ENCODE measurements at regions not wholly inside any gene's neighbourhood (a gene's known extent, or its start where the extent isn't known, plus 50 kb on each side); places are given as distances from the start of the nearest gene placed in this dataset.
"Not testable (repeated sequence)": the region's sequence is repeated elsewhere in the genome, so short reads cannot be mapped to it uniquely, and the experiment has no call there.

DNA sequence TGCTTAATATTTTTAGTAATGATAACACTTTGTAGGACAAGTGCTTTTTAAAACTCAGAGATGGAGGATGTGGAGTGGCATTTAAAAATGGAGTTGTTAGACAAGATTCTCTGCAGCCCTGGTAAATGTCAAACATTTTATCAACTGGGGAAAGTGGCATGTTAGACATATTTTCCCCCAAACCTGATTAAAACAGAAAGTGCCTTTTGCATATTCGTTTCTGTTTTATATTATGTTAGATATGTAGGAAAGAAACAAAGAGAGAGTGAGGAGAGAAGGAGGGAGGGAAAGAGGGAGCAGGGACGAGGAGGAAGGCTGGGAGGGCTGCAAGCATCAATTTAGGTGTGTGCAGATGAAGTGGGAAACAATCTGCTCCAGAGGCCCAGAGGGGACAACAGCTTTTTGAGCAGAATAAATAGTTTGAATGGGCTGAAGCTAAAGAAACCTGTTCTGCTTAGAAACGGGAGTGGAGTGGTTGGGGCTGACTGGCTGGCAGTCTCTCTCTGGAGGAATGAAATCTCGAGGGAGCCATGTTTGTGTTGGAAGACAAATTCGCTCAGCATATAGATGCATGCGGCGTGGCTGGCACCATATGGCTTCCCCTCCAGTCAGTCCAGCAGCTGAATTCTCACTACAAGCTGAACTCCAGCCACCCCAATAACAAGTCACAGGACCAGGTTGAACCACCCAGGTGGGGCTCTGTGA, 502.2 kb downstream of the AJAP1 start:
- no peak for DNase-seq

DNA sequence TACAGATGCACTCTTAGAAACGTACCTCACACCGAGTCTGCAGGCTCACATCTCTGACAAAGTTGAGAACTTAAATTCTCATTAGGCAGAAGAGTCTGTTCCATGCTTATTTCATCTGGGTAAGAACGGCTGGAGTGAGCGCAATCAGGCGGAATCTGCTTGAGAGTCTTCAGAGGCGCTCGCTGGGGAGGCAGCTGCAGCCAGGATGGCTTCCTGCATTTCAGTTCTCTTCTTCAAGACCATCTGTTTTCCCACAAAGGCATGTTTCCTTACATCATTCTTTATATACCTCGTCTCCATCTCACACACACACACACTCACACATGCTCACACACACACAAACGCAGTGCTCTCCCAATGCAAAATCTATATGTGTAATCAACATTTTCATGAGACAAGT, 497.1 kb downstream of the AJAP1 start:
- DNase-seq: no peak

DNA sequence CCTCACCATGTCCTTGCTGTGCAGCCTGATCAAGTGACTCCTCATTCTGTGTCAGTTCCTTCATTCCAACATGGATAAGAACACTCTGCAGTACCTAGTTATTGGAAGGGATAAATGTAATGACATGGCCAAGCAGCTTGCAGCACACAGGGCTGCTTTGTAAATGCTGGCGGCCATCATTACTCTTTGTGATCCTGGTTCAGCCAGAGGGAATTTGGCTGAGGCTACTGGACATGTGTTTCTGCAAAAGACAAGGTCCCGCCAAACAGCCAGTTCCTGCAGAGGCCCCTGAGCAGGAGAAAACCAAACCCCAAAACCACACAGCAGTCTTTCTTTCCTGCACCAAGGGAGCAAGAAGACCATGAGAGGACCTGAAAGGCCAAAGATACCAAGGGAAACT, 495.8 kb downstream of the AJAP1 start:
- no peak for DNase-seq

DNA sequence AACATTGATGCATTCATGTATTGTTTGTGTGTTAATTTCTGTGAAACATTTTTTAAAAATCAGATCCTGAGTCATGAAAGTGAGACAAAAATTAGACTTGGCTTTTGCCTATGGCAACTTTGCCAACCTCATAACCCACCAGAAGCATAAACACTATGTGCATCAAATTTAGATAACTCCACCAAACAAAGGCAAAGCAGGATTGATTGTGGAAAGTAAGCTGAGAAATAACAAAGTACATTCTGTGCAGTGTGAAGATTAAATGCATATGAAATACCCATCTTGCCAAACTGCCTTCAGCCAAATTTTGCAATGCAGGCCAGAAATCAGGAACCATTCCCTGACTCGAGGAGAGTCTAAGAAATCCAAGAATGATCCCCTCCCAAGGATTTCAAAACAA, 493.4 kb downstream of the AJAP1 start:
- no peak for DNase-seq

DNA sequence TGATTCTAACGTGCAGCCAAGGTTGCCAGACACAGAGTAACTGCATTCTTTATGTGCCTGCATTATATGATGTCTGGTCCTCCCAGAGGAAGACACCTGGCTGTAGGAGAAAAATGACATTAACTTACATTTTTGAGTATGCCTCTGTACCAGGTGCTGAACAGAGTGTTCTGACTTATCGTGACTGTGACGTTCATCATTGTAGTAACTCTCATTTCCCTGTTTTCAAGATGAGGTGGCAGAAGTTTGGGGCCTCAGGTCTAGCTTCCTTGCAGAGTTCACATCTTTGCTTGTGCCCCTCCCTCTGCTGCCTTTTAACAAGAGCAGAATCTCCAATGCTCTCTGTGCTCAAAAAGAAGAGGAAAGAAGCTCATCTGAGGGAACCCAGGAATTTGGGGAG, 488.0 kb downstream of the AJAP1 start:
- no peak for DNase-seq

DNA sequence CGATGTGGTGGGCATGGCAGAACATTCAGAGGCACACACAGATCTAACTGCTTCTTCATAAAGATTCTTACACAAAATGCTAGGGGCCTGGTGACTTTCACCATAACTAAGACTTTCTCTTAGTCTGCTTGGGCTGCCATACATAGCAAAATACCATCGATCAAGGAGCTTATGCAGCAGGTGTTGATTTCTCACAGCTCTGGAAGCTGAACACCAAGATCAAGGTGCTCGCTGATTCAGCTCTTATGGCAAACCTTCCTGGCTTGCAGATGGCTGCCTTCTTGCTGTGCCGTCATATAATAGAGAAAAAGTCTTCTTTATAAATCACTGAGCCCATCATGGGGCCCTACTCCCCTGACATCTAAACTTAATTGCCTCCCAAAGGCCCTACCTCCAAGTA, 487.3 kb downstream of the AJAP1 start:
- no peak for DNase-seq

DNA sequence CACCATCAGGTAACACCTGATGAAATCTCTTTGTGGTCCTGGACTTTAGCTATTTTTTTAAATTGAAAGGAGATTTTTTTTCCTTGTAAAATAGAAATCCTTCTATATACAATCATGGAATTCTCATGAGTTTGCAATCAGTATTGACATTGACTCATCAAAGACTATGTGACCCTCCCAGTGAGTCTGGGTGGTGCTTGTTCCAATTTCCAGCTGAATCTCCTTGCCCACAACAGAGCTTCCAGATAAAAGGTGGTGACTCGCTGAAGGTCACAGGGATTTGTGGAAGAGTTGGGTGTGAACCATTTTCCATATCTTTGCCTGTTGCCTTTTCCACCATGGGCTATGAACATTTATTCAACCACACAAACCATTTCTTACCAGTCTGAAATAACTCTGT, 486.6 kb downstream of the AJAP1 start:
- no peak for DNase-seq

DNA sequence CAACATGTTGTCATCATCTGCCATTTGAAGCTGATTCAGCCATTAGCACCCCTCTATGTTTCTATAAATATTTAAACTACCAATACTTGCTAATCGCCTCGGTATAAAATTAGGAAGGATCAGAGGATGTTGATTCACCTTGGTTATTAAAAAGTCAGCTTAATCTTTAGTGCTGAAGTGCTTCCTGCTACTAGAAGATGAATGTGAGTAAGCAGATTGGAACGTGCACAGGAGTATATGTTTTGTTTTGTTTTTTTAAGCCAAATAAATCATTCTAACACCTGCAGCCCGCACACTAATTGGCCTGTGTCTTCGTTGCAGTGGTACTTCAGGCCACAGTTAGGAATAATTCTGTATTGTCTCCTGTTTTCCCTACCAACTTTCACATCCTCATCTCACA, 485.7 kb downstream of the AJAP1 start:
- no peak for DNase-seq

DNA sequence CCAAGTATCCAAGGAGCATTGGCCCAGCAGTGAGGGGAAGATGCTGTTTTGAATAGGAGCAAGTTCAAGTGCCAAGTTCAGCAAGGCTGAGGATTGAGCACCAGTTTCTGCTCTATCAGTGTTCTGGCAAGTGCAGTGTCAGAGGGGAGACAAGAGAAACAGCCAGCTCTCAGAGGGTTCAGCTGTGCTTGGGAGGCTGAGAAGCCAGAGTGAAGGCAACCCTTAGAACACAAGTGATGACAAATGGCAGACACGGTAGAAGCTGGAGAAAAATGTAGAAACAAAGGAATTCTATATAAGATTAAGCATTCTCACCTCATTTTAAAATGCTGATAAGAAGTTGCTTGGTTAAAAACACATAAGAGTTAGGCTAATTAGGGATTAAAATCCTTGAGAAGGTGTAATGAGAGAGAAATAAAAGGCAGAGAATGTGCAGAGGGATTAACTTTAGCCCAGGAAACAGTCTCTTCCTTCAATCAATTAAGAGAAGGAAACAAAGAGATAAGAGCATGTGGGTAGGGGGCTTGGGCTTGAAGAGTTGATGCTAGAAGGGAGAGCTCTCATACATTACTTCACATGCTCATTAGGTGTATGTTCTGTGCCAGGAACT, 475.4 kb downstream of the AJAP1 start:
- DNase-seq: no peak

DNA sequence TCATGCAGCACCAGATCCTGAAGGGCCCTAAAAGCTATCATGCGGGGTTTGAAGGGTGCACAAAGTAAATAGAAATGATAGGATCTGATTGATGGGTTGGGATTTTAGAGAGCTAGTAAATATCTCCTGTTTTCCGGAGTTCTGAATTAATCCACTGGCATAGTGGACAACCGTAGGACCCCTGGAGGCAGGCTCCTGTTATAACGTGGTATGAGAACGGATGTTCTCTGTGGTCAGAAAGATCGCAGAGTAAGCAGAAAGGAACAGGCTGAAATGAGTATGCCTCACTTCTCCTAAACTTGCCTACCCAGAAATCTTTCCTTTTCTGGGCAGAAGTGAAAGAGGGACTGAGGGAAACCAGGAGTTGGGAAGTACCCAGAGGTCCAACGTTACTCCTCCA, 470.8 kb downstream of the AJAP1 start:
- DNase-seq: no peak

DNA sequence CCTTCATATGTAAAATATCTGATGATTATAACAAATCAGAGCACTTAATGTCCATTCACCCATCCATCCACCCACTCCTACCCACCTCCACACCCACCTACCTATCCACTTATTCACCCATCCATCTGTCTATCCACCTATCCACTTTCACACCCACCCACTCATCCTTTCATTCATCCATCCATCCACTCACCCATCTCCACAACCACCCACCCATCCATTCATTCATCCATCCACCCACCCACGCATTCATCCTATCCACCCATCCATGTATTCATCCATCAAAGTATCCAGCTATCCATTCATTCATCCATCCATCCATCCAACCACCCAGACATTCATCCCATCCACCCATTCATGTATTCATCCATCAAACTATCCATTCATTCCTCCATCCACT, 466.1 kb downstream of the AJAP1 start:
- DNase-seq: no peak

DNA sequence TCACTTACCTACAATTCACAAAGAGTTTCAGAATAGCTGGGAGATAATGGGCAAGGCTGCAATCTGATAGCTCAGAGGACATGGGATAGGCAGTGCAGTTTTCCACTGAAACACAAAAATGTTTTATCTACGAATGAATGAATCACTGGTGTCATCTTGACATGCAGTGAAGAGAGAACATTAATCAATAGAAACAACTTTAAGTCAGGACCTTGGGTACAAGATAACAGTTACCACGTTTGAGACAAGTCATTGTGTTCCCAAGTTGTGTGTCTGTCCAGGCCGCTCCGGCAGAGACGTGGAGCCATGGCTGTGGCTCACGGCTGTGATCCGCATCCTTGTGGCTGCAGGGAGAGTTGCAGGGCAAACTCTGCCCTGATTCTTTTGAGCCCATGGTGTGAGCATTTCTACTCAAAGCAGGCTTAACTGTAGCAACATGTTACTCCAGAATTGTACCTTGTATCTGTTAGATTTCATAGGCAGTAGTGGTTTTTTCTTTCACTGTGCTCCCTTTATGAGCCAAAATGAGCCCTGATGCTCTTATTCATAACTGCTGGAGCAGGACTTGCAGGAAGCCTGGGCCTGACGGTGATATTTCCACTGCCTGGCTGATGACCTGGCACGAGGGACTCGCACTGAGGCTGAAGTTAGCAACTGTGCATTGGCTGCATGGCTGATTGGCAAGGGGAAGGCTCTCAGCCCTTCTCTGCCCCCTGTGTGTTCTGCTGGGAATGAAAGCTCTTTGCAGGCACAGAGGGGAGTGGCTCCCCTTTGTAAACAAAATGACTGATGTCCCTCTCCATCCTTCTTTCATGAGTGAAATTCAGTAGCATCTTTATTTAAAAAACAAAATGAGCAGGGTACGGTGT, 465.2 kb downstream of the AJAP1 start:
- peak; percentile 36 for DNase-seq

DNA sequence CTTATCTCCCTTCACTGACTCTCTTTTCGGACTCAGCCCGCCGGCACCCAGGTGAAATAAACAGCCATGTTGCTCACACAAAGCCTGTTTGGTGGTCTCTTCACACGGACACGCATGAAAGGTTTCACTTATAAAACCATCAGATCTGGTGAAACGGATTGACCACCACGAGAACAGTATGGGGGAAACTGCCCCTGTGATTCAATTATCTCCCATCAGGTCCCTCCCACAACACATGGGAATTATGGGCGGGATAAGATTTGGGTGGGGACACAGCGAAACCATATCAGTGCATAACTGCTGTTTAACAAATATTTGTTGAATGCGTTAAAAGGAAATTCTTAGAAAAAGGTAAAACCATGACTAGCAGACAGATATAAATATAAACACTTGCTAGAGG, 464.4 kb downstream of the AJAP1 start:
- DNase-seq: not testable (repeated sequence)

DNA sequence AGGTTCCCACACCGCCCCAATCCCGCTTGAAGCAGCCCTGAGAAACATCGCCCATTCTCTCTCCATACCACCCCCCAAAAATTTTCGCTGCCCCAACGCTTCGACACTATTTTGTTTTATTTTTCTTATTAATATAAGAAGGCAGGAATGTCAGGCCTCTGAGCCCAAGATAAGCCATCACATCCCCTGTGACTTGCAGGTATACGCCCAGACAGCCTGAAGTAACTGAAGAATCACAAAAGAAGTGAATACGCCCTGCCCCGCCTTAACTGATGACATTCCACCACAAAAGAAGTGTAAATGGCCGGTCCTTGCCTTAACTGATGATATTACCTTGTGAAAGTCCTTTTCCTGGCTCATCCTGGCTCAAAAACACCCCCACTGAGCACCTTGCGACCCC, 463.9 kb downstream of the AJAP1 start:
- DNase-seq: not testable (repeated sequence)

DNA sequence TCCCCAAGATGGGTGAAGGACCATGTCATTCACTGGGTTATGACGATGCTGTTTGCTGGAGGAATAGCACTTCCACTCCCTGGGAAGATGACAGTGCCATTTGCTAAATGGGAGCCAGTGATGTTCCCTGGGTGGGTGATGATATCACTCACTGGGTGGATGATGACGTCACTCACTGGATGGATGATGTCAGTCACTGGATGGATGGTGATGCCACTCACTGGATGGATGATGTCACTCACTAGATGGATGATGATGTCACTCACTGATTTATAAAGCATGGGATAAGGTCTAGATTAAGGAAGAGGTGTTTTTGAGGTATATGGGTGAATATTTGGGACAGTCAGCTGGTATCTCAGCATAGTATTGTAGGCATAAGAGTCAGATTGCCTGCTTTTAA, 457.2 kb downstream of the AJAP1 start:
- no peak for DNase-seq

DNA sequence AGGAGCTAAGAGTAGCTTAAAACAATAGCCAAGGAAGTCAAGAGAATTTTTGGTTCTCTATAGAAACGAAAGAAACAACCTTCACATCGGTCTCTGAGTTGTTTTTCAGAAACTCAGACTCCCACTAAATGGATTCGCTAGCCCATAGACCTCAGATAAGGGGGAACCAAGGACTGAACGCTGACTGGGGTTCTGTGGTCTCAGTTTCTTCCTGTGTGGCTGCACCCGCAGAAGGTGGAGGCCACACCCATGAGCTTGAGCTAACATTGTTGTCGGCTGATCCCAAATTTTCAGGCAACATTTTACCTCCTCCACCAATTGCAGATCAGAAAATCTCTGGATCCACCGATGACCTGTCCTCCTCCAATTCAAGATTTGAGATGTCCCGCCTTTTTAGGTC, 456.1 kb downstream of the AJAP1 start:
- no peak for DNase-seq

DNA sequence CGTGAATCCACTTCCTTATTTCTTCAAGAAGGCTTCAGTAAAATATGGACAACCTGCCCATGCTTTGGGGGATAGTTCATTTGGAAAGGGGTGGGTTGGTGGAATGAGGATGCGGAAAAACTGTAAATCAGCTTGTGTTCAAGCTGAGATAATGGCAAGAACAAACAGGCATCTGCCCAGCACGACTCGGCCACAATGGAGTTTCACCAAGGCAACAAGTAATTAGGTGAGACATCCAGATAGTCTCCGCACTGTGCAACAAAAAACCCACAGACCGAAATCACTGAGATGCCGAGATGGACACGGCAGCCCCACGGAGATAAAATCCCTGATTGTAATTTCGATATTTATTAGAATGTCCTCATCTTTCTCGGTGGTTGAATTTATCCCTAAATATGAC, 455.2 kb downstream of the AJAP1 start:
- no peak for DNase-seq

DNA sequence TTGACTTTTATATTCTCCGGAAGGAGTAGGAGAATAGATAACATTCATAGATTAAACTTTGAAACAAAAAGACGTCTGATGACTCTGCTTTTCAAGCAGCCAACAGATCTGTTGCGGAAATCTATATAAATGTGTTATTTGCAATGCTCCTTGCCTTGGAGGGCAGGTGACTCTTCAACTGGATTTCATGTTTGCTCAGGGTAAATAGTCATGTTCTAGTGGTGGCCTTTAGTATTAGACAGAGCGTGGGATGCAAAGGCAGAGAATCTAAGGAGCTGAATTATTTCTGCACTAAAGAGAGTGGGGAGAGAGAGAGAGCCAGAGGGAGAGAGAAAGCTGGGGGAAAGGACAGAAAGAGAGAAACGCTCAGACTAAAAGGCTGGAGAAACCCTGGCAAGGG, 454.3 kb downstream of the AJAP1 start:
- peak; percentile 45 for DNase-seq

DNA sequence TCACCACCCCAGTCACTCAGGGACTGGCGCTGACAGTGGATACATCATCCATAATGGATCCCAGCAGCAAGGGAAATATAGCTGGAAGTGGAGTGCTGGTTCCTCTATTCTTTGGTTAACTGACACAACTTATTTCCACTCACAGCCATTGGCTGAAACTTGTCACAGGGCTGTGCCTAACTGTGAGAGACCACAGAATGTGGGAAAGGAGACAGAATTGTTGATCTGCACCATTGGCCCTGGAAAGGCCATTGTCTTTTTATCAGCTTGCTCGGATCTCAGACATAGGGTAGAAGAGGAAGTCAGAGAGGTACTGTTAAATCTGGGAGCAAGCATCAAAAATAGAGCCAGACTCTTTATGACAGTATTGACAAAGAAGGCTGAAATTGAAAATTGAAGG, 451.3 kb downstream of the AJAP1 start:
- DNase-seq: no peak

DNA sequence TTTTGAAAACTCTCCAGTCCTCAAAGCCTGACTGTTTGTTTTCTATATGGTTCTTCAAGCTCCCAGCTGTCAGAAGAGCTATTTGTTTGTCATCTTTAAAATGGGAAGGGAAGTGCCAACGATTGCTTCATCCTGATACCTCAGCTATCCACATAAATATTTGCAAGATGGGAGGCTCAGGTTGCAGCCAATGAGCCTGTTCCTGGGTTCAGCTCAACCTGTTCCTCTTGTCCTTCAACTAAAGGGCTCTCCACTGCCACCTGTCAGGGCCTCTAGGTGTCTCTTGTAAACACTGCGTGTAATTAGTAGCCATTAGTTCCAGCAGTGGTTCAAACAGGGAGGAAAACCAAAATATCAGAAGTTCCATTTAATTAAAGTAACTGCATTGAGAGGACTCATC, 445.1 kb downstream of the AJAP1 start:
- DNase-seq: peak; percentile 92

DNA sequence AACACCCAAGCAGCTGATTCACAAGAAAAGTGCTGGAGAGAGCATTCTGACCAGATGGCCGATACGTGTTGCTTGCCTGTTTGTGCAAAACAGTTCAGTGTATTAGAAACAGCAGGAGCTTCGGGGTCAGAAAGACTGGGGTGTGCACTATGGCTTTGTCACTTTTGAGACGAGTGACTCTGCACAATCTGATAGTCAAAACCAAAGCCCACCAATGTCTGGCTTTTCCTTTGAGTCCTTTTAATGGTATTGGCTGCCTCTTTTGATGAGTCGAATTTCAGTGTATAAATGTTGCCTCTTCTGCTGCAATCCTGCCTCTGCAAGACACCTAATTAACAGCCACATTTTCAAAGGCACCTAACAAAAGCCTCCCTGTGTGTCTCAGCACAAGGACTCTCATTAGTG, 444.6 kb downstream of the AJAP1 start:
- DNase-seq: peak; percentile 43

DNA sequence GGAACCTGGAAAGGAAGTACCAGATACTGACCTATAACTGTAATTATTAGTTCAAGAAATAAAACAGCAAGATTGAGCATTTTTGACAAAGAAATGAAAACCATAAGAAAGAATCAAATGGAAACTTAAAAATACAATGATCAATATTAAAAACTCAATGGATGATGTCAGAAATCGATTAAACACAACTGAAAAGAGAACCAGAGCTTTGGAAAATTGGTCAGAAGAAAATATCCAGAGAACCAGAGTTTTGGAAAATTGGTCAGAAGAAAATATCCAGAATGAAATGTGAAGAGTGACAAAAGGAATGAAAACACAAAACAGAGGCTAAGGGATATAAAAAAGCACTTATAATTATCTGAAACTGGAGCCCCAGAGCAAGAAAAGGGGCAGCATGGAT, 438.6 kb downstream of the AJAP1 start:
- no peak for DNase-seq

DNA sequence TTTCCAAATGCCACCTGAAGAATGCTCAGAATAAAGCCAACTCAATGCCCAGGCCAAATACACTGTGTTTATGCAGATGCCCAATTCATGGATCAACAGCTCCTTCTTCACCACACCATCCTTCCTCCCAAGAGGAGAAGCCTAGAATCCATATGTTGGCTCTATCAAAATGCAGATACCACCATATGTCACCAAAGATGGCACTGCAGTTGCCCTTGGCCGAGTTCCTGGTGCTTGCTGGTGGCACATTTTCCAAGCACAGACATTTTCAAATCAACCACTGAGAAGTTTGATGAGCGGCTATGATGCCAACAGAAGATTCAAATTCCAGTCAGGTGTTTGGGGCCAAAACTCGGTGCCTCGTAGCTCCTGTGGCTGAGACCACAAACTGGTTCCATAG, 430.3 kb downstream of the AJAP1 start:
- DNase-seq: no peak

DNA sequence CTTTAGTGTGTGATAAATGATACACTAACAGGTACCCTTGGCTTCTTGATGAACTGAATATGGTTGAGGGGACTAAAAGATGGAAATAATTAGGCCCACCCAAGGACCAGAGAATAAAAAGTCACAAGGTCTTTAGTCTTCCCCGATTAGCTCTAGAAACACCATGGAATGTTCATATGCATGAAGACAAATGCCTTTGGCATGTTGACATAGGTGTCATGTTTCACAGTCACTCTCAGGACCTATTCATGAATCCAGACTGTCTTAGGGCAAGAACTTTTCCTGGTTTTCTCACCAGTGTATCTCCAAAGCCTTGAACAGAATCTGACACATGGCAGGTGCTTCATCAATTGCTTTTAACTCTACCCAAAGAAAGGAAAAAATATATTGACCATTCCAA, 412.8 kb downstream of the AJAP1 start:
- DNase-seq: no peak

Data from NCI-H510A (cell line).